Natural killer cell (primary cell): ENCODE measurements at regions not wholly inside any gene's neighbourhood (a gene's known extent, or its start where the extent isn't known, plus 50 kb on each side); places are given as distances from the start of the nearest gene placed in this dataset.
"Not testable (repeated sequence)": the region's sequence is repeated elsewhere in the genome, so short reads cannot be mapped to it uniquely, and the experiment has no call there.

ENCODE experiments used
- ATAC-seq, 3 donors: fragments of 150-1000 bp in 2 of 3; fragments of 200-7000 bp in 1 of 3; cut with Tn5 transposase; 1 replicate in 1 of 3; 2 replicates in 2 of 3; pipeline ENCODE4 v1.10.0; 2021; ENCODE audit warnings: mild to moderate bottlenecking in 2 of 3, moderate library complexity in 2 of 3
- DNase-seq, 2 donors: peaks; one replicate each; pipeline versions ENCODE4 v3.0.0 to v3.0.0-alpha.2; 2013 to 2021; ENCODE audit warnings: mixed read lengths in 1 of 2
- H3K27ac ChIP-seq: one replicate; pipeline ENCODE4 v1.5.1; 2013; ENCODE audit warnings: mild to moderate bottlenecking, low read length
- H3K27me3 ChIP-seq: one replicate; pipeline ENCODE4 v1.6.1; 2013; ENCODE audit warnings: low read length; ENCODE audit not compliant: control insufficient read depth, insufficient read depth
- H3K36me3 ChIP-seq: one replicate; pipeline ENCODE4 v1.6.1; 2013; ENCODE audit warnings: low read length; ENCODE audit not compliant: control insufficient read depth, insufficient read depth
- H3K4me1 ChIP-seq: one replicate; pipeline ENCODE4 v1.6.1; 2013; ENCODE audit warnings: low read length; ENCODE audit not compliant: control insufficient read depth, insufficient read depth
- H3K4me3 ChIP-seq: one replicate; pipeline ENCODE4 v1.5.1; 2013; ENCODE audit warnings: low read length
- H3K9me3 ChIP-seq: one replicate; pipeline ENCODE4 v1.6.1; 2013; ENCODE audit warnings: low read length; ENCODE audit not compliant: control insufficient read depth, insufficient read depth
- H3K27ac Mint-ChIP-seq, 2 donors: one replicate each; pipeline ENCODE4 v1.8.0; 2022; ENCODE audit warnings: mild to moderate bottlenecking in 2 of 2, mixed read lengths in 2 of 2, moderate library complexity in 1 of 2
- H3K27me3 Mint-ChIP-seq, 2 donors: one replicate each; pipeline ENCODE4 v1.8.0; 2022; ENCODE audit warnings: low read depth in 2 of 2, mixed read lengths in 2 of 2
- H3K36me3 Mint-ChIP-seq: one replicate; pipeline ENCODE4 v1.8.0; 2022; ENCODE audit warnings: mixed read lengths
- H3K4me1 Mint-ChIP-seq, 2 donors: one replicate each; pipeline ENCODE4 v1.8.0; 2022; ENCODE audit warnings: mixed read lengths in 2 of 2
- H3K4me3 Mint-ChIP-seq: one replicate; pipeline ENCODE4 v1.8.0; 2022; ENCODE audit warnings: mild to moderate bottlenecking, moderate library complexity, mixed read lengths
- H3K9me3 Mint-ChIP-seq, 2 donors: one replicate each; pipeline ENCODE4 v1.8.0; 2022; ENCODE audit warnings: mixed read lengths in 2 of 2
- WGBS: methylation state at CpG from one replicate; pipeline ENCODE4 v1.1.7; 2013; ENCODE audit warnings: missing lambda C conversion rate; ENCODE audit not compliant: insufficient coverage; 5-methylcytosine and 5-hydroxymethylcytosine counted together
- intact Hi-C: fragments of 100-400 bp; cut with micrococcal nuclease; formaldehyde crosslinking; loops from one replicate; pipeline ENCODE4 v1.14.2; 2022

DNA sequence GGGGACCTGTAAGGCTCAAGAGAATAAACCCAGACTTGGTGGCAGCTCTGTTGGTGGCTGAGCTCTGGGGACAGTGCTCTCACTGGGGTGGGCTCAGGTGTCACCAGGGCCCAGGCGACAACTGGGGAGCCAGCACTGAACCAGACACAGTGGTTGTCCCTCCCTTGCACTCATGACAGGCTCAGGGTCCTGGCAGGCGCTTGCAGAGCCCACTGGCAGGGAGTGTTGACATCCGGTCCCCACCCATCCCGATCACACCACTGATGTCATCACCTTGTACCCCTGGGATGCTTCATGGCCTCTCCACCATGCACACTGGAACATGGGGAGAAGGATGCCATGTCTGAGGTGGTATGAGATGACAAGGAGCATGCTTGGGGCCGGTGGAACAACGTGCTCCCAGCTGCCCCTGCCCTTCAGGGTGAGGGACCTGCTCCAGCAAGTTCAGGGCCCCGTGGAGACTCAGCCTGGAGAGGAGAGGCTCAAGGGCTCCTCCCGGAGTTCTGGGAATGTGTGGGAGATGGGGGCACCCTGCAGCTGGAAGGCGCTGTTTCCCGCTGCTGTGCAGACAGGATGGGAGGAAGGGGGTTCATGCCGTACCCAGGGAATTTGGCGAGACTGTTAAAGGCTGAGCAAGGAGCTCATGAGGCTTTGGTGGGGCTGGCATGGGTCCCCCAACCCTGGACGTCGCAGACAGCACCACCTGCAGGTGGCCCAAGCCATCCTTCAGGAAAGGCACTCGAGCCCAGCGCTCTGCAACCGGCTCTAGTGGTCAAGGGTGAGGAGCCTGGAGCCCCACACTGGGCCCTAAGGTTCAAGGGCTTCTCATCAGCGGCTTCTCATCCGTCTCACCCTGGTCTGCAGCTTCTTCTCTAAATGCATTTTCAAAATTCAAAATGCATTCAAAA is 141.1 kb upstream of the ZNF469 start:
- H3K9me3 ChIP-seq, H3K4me3 Mint-ChIP-seq, ATAC-seq, H3K36me3 Mint-ChIP-seq, H3K9me3 Mint-ChIP-seq, H3K4me3 ChIP-seq, H3K4me1 ChIP-seq, H3K27ac Mint-ChIP-seq, DNase-seq, H3K36me3 ChIP-seq, H3K27me3 ChIP-seq, intact Hi-C loops, H3K4me1 Mint-ChIP-seq, H3K27ac ChIP-seq: not testable (repeated sequence)
- peaks cover 0 to 12% of the 10 kb centered on the region in 2 donors for H3K27me3 Mint-ChIP-seq
- WGBS: 76% methylated on average over 18 of the region's 19 CpGs

DNA sequence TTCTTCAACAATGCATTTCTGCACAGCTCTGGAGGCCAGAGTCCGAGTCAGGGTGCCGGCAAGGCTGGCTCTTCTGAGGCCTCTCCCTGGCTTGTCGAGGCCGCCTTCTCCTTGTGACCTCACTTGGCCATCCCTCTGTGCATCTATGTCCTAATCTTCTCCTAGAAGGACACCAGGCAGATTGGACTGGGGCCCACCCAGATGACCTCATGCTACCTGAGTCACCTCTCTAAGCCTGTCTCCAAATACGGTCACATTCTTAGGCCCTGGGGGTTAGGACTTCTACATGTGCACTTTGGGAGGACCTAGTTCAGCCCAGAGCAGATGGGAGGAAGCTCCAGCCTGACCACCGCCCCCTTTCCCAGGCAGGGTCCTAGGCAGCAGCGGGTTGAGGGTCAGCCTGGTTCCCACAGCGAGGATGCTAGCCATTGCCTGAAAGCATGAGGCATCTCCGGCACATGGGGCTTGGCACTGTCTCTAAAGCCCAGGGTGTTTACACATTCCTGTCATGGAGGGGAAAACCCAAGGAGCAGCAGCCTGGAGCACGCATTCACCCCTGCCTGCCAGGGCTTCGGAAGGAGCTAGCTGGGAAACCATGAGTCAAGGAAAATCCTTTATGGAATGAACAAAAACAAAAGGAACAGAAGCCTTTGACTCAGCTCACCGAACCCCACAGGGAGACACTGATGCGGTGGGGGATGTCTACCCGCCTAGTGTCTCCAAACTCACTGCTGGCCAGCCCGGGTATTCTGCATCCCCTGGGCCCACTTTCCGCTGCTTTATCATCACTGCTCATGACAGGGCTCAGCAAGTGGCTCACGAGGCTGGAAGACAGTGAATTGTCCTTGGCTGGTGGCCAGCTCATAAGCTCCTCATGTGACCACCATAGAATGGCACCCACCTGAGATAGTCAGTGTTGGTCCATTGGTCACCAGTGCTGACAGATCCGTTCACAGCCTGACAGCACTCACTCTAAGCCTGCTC is 140.2 kb upstream of the ZNF469 start:
- H3K36me3 Mint-ChIP-seq, H3K4me1 Mint-ChIP-seq, H3K4me3 Mint-ChIP-seq, H3K4me3 ChIP-seq, H3K9me3 ChIP-seq, ATAC-seq, H3K27me3 ChIP-seq, H3K27ac ChIP-seq, intact Hi-C loops, H3K9me3 Mint-ChIP-seq, H3K4me1 ChIP-seq, H3K27ac Mint-ChIP-seq, DNase-seq, H3K36me3 ChIP-seq: not testable (repeated sequence)
- peaks cover 0 to 12% of the 10 kb centered on the region in 2 donors for H3K27me3 Mint-ChIP-seq
- WGBS: 89% methylated on average over 18 of the region's 18 CpGs

DNA sequence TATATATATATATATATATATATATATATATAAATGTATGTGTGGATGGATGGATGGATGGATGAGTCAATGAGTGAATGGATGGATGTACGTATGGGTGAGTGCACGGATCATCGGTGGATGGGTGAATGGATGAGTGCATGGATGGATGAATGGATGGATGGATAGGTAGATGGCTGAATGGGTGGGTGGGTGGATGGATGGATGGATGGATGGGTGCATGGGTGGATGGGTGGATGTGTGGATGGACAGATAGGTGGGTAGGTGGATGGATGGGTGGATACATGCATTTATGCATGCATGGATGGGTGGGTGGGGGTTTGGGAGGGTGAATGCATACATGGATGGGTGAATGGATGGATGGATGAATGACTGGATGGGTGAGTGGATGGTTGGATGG is 138.8 kb upstream of the ZNF469 start:
- H3K27me3 Mint-ChIP-seq, H3K36me3 Mint-ChIP-seq, H3K27ac ChIP-seq, H3K4me3 ChIP-seq, H3K27me3 ChIP-seq, H3K27ac Mint-ChIP-seq, ATAC-seq, H3K9me3 ChIP-seq, H3K4me3 Mint-ChIP-seq, H3K4me1 Mint-ChIP-seq, H3K9me3 Mint-ChIP-seq, H3K36me3 ChIP-seq, DNase-seq, H3K4me1 ChIP-seq, intact Hi-C loops: not testable (repeated sequence)
- WGBS: 95% methylated on average over 3 of the region's 3 CpGs

DNA sequence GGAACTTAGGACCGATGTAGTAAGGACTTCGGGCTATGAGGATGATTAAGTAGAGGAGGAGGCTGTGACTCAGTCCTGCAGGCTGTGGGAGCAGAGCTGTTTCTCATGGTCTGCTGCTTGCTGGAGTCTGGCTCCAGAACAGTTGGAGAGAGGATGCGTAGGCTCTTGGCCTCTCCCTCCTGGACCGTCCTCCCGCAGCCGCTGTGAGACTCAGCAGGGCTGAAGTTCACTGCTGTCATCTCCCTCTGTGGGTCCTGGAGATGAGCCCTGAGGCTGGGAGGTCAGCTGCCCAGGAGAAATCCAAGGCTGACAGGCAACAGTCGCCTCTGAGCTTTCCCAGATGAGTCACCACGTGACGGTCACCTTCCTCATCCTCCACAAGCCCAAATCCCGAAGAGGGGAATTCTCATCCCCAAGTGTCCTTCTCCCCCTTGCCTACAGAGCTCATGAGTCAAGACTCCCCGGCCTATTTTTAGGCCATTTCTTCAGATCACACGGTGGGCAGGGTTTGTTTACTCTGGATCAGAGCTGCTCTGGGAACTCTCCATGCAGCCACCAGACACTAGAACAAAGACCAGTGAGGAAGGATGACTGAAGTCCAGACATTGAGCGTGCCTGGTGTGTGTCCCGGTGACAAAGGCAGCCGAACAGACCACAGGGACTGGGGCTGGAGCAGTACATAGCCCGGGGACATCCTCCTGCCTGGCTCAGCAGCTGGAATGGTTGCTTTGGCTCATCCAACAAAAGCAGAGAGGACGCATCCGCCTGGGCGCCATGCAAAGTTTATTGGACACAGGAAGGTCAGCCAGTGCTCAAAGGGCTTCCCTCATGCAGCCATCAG is 137.3 kb upstream of the ZNF469 start:
- intact Hi-C loops, ATAC-seq, H3K27me3 ChIP-seq, H3K9me3 ChIP-seq, H3K4me3 ChIP-seq, H3K4me1 Mint-ChIP-seq, H3K27ac Mint-ChIP-seq, H3K27ac ChIP-seq, H3K9me3 Mint-ChIP-seq, H3K4me1 ChIP-seq, H3K27me3 Mint-ChIP-seq, DNase-seq, H3K36me3 ChIP-seq, H3K4me3 Mint-ChIP-seq, H3K36me3 Mint-ChIP-seq: not testable (repeated sequence)
- WGBS: 88% methylated on average over 14 of the region's 19 CpGs

DNA sequence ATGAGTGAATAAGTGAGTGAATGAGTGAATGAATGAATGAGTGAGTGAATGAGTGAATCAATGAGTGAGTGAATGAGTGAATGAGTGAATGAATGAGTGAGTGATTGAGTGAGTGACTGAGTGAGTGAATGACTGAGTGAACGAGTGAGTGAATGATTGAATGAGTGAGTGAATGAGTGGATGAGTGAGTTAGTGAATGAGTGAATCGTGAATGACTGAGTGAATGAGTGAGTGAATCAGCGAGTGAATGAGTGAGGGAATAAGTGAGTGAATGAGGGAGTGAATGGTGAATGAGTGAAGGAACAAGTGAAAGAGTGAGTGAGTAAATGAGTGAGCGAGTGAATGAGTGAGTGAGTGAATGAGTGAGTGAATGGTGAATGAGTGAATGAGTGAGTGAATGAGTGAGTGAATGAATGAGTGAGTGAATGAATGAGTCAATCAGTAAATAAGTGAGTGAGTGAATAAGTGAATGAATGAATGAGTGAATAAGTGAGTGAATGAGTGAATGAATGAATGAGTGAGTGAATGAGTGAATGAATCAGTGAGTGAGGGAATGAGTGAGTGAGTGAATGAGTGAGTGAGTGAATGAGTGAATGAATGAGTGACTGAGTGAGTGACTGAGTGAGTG is 135.7 kb upstream of the ZNF469 start:
- H3K9me3 ChIP-seq, ATAC-seq, H3K36me3 ChIP-seq, H3K4me3 Mint-ChIP-seq, H3K4me1 ChIP-seq, H3K27me3 ChIP-seq, intact Hi-C loops, H3K4me1 Mint-ChIP-seq, H3K9me3 Mint-ChIP-seq, H3K27ac Mint-ChIP-seq, H3K36me3 Mint-ChIP-seq, DNase-seq, H3K27me3 Mint-ChIP-seq, H3K4me3 ChIP-seq, H3K27ac ChIP-seq: not testable (repeated sequence)
- WGBS: 92% methylated on average over 4 of the region's 4 CpGs

DNA sequence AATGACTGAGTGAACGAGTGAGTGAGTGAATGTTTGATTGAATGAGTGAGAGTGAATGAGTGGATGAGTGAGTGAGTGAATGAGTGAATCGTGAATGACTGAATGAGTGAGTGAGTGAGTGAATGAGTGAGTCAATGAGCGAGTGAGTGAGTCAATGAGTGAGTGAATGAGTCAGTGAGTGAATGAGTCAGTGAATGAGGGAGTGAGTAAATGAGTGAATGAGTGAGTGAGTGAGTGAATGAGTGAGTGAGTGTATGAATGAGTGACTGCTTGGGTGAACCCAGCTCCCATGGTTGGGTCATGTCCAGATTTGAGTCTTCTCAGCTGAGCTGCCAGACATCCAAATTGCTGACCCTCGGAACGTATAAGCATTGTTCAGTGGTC is 135.2 kb upstream of the ZNF469 start:
- ATAC-seq: peak; percentile 13 to 38 (median 15)
- H3K4me3 ChIP-seq, H3K9me3 Mint-ChIP-seq, H3K36me3 ChIP-seq, H3K27me3 Mint-ChIP-seq, H3K4me1 Mint-ChIP-seq, H3K27ac Mint-ChIP-seq, H3K27me3 ChIP-seq, H3K36me3 Mint-ChIP-seq, intact Hi-C loops, H3K4me3 Mint-ChIP-seq, H3K9me3 ChIP-seq, H3K27ac ChIP-seq, H3K4me1 ChIP-seq, DNase-seq: not testable (repeated sequence)
- 83% methylated on average over 5 of the region's 5 CpGs for WGBS

DNA sequence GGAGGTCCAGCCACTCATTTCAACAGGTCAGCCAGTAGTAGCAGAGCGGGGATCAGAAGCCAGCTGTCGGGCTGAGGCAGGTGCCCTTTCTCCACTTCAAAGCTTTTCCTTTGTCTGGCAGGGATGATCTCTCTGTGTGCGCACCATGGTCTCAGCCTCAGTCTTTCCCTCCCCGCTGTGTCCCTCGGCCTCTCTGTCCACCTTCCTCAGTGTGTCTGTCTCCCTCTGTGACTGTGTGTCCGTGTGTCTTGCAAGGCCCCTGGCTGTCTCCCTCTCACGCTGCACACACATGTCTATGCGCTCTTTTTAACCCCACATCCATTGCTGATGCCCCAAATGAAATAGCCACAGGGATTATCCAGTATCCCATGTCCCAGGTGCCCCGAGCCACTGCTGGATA is 134.0 kb upstream of the ZNF469 start:
- H3K27ac Mint-ChIP-seq, H3K4me3 Mint-ChIP-seq, H3K27ac ChIP-seq, H3K27me3 Mint-ChIP-seq, H3K27me3 ChIP-seq, H3K4me3 ChIP-seq, H3K4me1 Mint-ChIP-seq, DNase-seq, H3K9me3 ChIP-seq, intact Hi-C loops, H3K9me3 Mint-ChIP-seq, H3K4me1 ChIP-seq, H3K36me3 Mint-ChIP-seq, H3K36me3 ChIP-seq: not testable (repeated sequence)
- 86% methylated on average over 9 of the region's 9 CpGs for WGBS
- ATAC-seq: peak in 1 of 3 donors; percentile 29
